GM21360 (cell line): ENCODE measurements at regions not wholly inside any gene's neighbourhood (a gene's known extent, or its start where the extent isn't known, plus 50 kb on each side); places are given as distances from the start of the nearest gene placed in this dataset.
"Not testable (repeated sequence)": the region's sequence is repeated elsewhere in the genome, so short reads cannot be mapped to it uniquely, and the experiment has no call there.

Source experiments
- ATAC-seq: cut with Tn5 transposase; IDR thresholded peaks from one replicate; pipeline ENCODE4 v1.9.1; 2021; ENCODE audit warnings: mild to moderate bottlenecking, moderate library complexity; ENCODE audit not compliant: unreplicated experiment

- ATAC-seq = no peak
Measured at GRCh38 chr6:9851006-9851405, 563.9 kb downstream of the TFAP2A start.

- ATAC-seq = no peak
Measured at GRCh38 chr6:9848094-9848493, 566.8 kb downstream of the TFAP2A start.

- ATAC-seq = no peak
Measured at GRCh38 chr6:9841886-9842725, 572.8 kb downstream of the TFAP2A start.

- ATAC-seq = no peak
Measured at GRCh38 chr6:9834233-9834632, 580.6 kb downstream of the TFAP2A start.

- no peak for ATAC-seq
Measured at GRCh38 chr6:9831783-9832182, 583.1 kb downstream of the TFAP2A start.

GRCh38 chr6:9830808-9831207 lies 584.1 kb downstream of the TFAP2A start:
- no peak for ATAC-seq

- no peak for ATAC-seq
Measured at GRCh38 chr6:9825526-9825925, 589.3 kb downstream of the TFAP2A start.

GRCh38 chr6:9810727-9811126 lies 604.1 kb downstream of the TFAP2A start:
- not testable (repeated sequence) for ATAC-seq

- ATAC-seq = no peak
Measured at GRCh38 chr6:9810286-9810685, 604.6 kb downstream of the TFAP2A start.

- ATAC-seq = no peak
Measured at GRCh38 chr6:9806195-9806594, 608.7 kb downstream of the TFAP2A start.

- no peak for ATAC-seq
Measured at GRCh38 chr6:9801249-9801754, 613.6 kb downstream of the TFAP2A start.

GRCh38 chr6:9799582-9799981 lies 615.3 kb downstream of the TFAP2A start:
- ATAC-seq = no peak

GRCh38 chr6:9796827-9797226 lies 618.0 kb downstream of the TFAP2A start:
- no peak for ATAC-seq

- no peak for ATAC-seq
Measured at GRCh38 chr6:9795880-9796279, 619.0 kb downstream of the TFAP2A start.

GRCh38 chr6:9789201-9789600 lies 625.7 kb downstream of the TFAP2A start:
- ATAC-seq = no peak

- ATAC-seq = no peak
Measured at GRCh38 chr6:9784786-9785185, 630.1 kb downstream of the TFAP2A start.

GRCh38 chr6:9783567-9783966 lies 631.3 kb downstream of the TFAP2A start:
- ATAC-seq = no peak

GRCh38 chr6:9766240-9766915 lies 648.5 kb downstream of the TFAP2A start:
- peak; percentile 87 for ATAC-seq

- ATAC-seq = no peak
Measured at GRCh38 chr6:9761220-9761619, 653.7 kb downstream of the TFAP2A start.

GRCh38 chr6:9754515-9754914 lies 660.4 kb downstream of the TFAP2A start:
- ATAC-seq = no peak

GRCh38 chr6:9745966-9746365 lies 668.9 kb downstream of the TFAP2A start:
- no peak for ATAC-seq

GRCh38 chr6:9745476-9745875 lies 669.4 kb downstream of the TFAP2A start:
- no peak for ATAC-seq
